OCI-LY1 (cell line): ENCODE measurements at regions not wholly inside any gene's neighbourhood (a gene's known extent, or its start where the extent isn't known, plus 50 kb on each side); places are given as distances from the start of the nearest gene placed in this dataset.

ENCODE experiments used
- H2AFZ ChIP-seq: fragments of 200-600 bp; sonication (generic), shearing (Covaris generic); 2 replicates; pipeline ENCODE4 v1.6.0; 2014; ENCODE audit warnings: antibody characterized with exemption, mild to moderate bottlenecking, low read length
- H3F3A ChIP-seq: fragments of 200-600 bp; sonication (generic), shearing (Covaris generic); 2 replicates; pipeline ENCODE4 v1.6.0; 2014; ENCODE audit warnings: mild to moderate bottlenecking, antibody characterized with exemption, low read length, moderate library complexity; ENCODE audit not compliant: insufficient read depth
- H3K27ac ChIP-seq: fragments of 200-600 bp; sonication (generic); 2 replicates; pipeline ENCODE4 v1.5.1; 2014; ENCODE audit warnings: low read length, mixed run types, mild to moderate bottlenecking, low read depth; ENCODE audit not compliant: poor library complexity, severe bottlenecking
- H3K27me3 ChIP-seq: fragments of 200-600 bp; sonication (generic); 2 replicates; pipeline ENCODE4 v1.6.0; 2014; ENCODE audit warnings: antibody characterized with exemption, mild to moderate bottlenecking, low read length, moderate library complexity; ENCODE audit not compliant: insufficient read depth
- H3K36me3 ChIP-seq: fragments of 200-600 bp; sonication (generic); 2 replicates; pipeline ENCODE4 v1.6.1; 2014; ENCODE audit warnings: mild to moderate bottlenecking, antibody characterized with exemption, low read length, moderate library complexity, mixed read lengths; ENCODE audit not compliant: insufficient read depth
- H3K4me1 ChIP-seq: fragments of 200-600 bp; sonication (generic); 2 replicates; pipeline ENCODE4 v1.5.1; 2014; ENCODE audit warnings: mild to moderate bottlenecking, low read length, moderate library complexity; ENCODE audit not compliant: insufficient read depth, severe bottlenecking
- H3K4me2 ChIP-seq: fragments of 200-600 bp; sonication (generic), shearing (Covaris generic); 2 replicates; pipeline ENCODE4 v1.6.1; 2014; ENCODE audit warnings: low read length
- H3K4me3 ChIP-seq: fragments of 200-600 bp; sonication (generic); 2 replicates; pipeline ENCODE4 v1.5.1; 2014; ENCODE audit warnings: low read length, low read depth, mild to moderate bottlenecking, mixed read lengths; ENCODE audit not compliant: poor library complexity, severe bottlenecking
- H3K79me2 ChIP-seq: fragments of 200-600 bp; shearing (Covaris generic); 2 replicates; pipeline ENCODE4 v1.6.1; 2016; ENCODE audit warnings: mixed run types, low read length, mixed read lengths; ENCODE audit not compliant: insufficient read depth
- H3K9ac ChIP-seq: fragments of 200-600 bp; sonication (generic), shearing (Covaris generic); 2 replicates; pipeline ENCODE4 v1.6.1; 2014; ENCODE audit warnings: mild to moderate bottlenecking, low read length, mixed read lengths
- H3K9me2 ChIP-seq: fragments of 200-600 bp; sonication (generic), shearing (Covaris generic); 2 replicates; pipeline ENCODE4 v1.6.1; 2014; ENCODE audit warnings: low read depth, mild to moderate bottlenecking, low read length, mixed read lengths
- H3K9me3 ChIP-seq: fragments of 200-600 bp; shearing (Covaris generic); 2 replicates; pipeline ENCODE4 v1.6.1; 2014; ENCODE audit warnings: low read length, mixed read lengths
- H4K20me1 ChIP-seq: fragments of 200-600 bp; sonication (generic), shearing (Covaris generic); 2 replicates; pipeline ENCODE4 v1.6.0; 2016; ENCODE audit warnings: mild to moderate bottlenecking, low read length; ENCODE audit not compliant: insufficient read depth
- EZH2 ChIP-seq: fragments of 200-600 bp; sonication (generic), shearing (Covaris generic); IDR thresholded peaks from 2 replicates; pipeline ENCODE4 v1.8.0; 2017; ENCODE audit warnings: borderline replicate concordance, mixed run types, mild to moderate bottlenecking, antibody characterized with exemption, low read length, moderate library complexity, mixed read lengths
- TF ChIP-seq, protein P1 (sequence below): fragments of 200-600 bp; sonication (generic), shearing (Covaris generic); IDR thresholded peaks from 2 replicates; pipeline ENCODE4 v1.5.1; 2017; ENCODE audit warnings: mild to moderate bottlenecking, antibody characterized with exemption, low read length, moderate library complexity, mixed read lengths

DNA sequence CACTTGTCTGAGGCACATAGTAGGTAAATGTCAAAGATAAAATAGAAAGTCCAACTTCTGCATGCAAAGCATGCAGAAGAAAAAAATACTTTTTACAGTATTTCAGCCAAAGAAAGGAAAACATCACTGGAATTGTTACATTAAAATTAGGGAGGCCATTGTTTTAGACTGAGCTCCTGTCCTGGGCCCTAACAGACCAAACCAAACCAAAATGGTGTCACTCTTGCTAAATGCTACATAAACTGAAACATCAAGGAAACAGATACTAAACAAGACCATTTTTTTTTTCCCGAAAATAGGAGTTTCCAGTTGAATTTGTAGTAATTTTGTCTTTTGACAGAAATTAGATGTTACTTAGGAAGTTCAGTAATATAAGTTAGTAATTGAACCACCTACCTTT is 508.8 kb downstream of the DSC3 start:
- no peaks in the 10 kb centered on the region for H3K27me3 ChIP-seq

DNA sequence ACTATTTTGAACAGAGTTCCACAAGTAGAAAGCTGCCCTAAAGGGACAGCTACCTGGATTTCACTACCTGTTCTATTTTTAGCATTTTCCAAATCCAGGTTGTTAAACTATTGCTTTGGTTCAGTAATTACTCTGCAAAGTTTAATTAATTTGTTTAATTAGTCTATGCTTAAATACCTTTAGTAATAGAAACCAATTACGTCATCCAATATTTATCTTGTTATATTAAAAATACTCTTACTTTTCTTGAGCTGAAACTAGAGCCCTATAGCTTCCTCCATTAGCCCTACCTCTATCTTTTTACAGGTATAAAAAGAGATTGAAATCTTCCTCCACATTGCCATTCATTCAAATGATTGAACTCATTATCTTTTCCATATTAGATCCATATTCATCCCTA is 514.6 kb downstream of the DSC3 start:
- Histone ChIP-seq H3K4me1 (no peaks in the 10 kb centered on the region), H3F3A (no peaks in the 10 kb centered on the region), H3K9me2 (no peaks in the 10 kb centered on the region), H3K27me3 (no peaks in the 10 kb centered on the region), H2AFZ (no peak overlapping the region), H3K79me2 (no peaks in the 10 kb centered on the region), H3K9ac (no peak overlapping the region), H3K9me3 (no peaks in the 10 kb centered on the region), H3K36me3 (no peaks in the 10 kb centered on the region), H4K20me1 (no peaks in the 10 kb centered on the region), H3K4me3 (no peak overlapping the region), H3K27ac (no peak overlapping the region), H3K4me2 (no peak overlapping the region)
- no peak for TF ChIP-seq EZH2
- TF ChIP-seq, protein P1, sequence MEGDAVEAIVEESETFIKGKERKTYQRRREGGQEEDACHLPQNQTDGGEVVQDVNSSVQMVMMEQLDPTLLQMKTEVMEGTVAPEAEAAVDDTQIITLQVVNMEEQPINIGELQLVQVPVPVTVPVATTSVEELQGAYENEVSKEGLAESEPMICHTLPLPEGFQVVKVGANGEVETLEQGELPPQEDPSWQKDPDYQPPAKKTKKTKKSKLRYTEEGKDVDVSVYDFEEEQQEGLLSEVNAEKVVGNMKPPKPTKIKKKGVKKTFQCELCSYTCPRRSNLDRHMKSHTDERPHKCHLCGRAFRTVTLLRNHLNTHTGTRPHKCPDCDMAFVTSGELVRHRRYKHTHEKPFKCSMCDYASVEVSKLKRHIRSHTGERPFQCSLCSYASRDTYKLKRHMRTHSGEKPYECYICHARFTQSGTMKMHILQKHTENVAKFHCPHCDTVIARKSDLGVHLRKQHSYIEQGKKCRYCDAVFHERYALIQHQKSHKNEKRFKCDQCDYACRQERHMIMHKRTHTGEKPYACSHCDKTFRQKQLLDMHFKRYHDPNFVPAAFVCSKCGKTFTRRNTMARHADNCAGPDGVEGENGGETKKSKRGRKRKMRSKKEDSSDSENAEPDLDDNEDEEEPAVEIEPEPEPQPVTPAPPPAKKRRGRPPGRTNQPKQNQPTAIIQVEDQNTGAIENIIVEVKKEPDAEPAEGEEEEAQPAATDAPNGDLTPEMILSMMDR, result no peak

More for the DNA sequence above, 508.8 kb downstream of the DSC3 start:
- Histone ChIP-seq H3K9me2 (no peaks in the 10 kb centered on the region), H3K9ac (no peak overlapping the region), H3K4me1 (no peaks in the 10 kb centered on the region), H2AFZ (no peak overlapping the region), H3K79me2 (no peaks in the 10 kb centered on the region), H3F3A (no peaks in the 10 kb centered on the region), H3K9me3 (no peaks in the 10 kb centered on the region), H3K36me3 (no peaks in the 10 kb centered on the region), H3K4me2 (no peak overlapping the region), H3K4me3 (no peak overlapping the region), H4K20me1 (no peaks in the 10 kb centered on the region), H3K27ac (no peak overlapping the region)
- TF ChIP-seq, protein P1, result no peak
- no peak for TF ChIP-seq EZH2

DNA sequence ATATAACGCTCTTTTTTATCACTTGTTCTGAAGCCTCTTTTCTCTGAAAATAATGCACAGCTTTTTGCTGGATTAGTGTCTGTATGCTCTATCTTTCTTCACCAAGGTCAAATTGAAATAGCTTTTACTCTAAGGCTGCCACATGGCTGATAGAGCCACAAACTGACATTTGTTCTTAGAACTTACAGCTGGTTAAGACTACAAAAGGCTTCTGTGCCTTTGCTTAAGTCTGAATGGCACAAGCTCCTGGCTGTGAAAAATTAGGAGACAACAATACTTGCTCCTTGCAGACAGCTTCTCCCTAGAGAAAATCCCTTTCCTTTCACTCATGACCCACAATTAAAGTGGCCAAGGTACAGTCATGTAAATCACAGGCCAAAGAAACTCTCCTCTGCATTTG is 515.3 kb downstream of the DSC3 start:
- Histone ChIP-seq H2AFZ (no peak overlapping the region), H3K4me3 (no peak overlapping the region), H3K4me1 (no peaks in the 10 kb centered on the region), H3K4me2 (no peak overlapping the region), H4K20me1 (no peaks in the 10 kb centered on the region), H3K9me2 (no peaks in the 10 kb centered on the region), H3K36me3 (no peaks in the 10 kb centered on the region), H3K27ac (no peak overlapping the region), H3K79me2 (no peaks in the 10 kb centered on the region), H3K9ac (no peak overlapping the region), H3F3A (no peaks in the 10 kb centered on the region), H3K27me3 (no peaks in the 10 kb centered on the region), H3K9me3 (no peaks in the 10 kb centered on the region)
- TF ChIP-seq, protein P1, result no peak
- no peak for TF ChIP-seq EZH2
